Posterior cingulate gyrus (tissue), 11 donors: ENCODE measurements at regions not wholly inside any gene's neighbourhood (a gene's known extent, or its start where the extent isn't known, plus 50 kb on each side); places are given as distances from the start of the nearest gene placed in this dataset.

Source experiments
- DNase-seq, 10 donors: peaks; one replicate each; pipeline versions ENCODE4 v3.0.0 to v3.0.0-alpha.2; 2020 to 2021; ENCODE audit warnings: mixed read lengths in 3 of 10
- intact Hi-C: fragments of 100-400 bp; cut with DNase I; formaldehyde crosslinking; loops from one replicate; pipeline ENCODE4 v1.15.1; 2023

DNA sequence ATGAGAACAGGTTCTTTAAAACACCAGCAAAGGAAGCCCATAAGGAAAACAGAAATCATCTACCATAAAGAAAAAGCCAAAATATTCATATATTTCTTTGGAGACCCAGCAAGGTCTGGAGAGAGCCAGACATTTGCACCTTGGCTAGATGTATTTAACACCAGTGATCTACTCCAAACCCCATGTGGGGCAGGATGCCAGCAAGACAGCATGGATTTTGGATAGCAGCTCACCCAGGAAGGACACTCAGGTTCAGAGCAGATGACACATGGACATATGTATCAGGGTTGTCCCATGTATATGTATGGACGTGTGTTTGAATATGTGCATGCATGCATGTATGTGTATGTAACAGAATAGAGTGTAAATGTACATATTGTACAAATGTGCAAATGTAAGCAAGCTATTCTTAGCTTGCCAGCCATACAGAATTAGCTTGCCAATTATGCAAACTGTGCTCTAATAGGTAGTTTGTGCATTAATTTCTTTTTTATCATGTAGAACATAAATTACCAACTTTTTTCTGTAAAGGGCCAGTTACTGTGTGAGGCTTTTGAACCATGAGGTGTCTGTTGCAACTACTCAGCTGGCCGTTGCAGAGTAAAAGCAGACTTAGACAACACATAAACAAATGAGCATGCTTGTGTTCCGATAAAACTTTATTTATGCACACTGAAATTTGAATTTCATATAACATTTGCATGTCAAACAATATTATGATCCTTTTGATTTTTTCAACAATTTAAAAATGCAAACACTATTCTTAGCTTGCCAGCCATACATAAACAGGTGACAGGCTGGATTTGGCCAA, 73.5 kb upstream of the KAZN start:
- no peak for DNase-seq
- intact Hi-C loops, result no loop called here

DNA sequence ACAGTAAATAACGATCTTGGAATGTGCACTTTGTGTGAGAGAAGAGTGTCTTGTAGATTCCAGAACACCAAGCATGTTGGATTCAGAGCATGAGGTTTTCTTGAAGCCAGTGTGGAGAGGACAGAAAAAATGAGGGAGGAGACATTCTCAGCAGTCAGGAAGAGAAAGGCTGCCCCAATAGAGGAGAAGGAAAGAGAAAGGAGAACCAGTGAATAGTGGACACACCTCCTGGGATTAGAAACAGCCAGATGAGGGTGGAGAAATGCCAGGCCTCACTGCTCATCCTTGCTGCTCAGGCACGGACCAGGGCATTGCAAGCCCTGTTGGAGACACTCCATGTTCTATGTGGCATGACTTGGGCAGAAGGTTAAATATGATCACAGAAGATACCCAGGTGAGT, 69.0 kb upstream of the KAZN start:
- intact Hi-C loops, result no loop called here
- no peak for DNase-seq

DNA sequence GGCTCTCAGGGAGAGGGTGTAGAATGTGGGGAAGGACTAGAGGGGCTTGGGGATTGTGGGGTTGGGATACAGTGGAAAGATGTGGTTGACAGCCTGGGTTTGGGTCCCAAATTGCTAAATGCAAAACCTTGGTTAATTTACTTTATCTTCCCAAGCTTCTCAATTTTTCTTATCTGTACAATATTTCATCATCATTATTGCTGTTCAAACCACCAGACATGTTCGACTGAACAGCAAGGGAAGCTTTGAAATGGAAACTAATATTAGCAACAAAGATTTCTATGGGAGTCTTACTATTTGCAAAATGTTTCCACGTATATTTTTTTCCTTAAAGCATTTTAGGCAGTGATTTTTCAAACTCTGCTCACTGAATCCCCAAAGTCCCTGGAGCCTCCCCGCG, 67.0 kb upstream of the KAZN start:
- intact Hi-C loops, result no loop called here
- no peak for DNase-seq

DNA sequence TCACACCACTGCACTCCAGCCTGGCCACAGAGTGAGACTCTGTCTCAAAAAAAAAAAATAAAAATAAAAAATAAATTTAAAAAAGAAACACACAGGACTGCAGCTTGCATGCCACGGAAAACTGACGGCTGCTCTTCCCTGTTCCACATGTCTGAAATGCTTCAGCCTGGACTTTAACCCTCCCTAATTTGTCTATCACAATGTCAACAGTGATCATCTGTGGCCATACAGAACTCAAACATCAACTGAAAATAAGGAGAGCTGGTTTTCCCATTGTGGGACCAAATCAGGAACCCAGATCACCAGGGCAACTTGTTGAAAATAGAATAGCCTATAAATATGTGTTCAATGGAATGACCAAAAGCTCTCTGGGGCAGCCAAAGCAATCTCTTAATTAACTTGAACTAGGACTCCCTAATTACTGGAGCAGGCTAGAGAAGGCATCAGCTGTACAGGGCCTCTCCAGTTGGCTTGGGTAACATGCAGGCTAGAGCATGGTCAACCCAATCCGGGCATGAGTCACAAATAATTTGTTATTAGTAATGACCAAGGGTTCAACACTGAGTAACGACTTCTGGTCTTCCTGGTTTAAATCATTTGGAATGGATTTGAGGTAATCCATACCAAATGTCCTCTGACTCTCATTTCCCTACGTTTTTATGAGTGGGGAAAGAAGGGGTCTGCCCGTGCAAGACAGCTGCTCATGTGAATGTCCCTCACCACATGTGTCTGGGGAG, 62.7 kb upstream of the KAZN start:
- DNase-seq, result no peak
- intact Hi-C loops, result no loop called here

DNA sequence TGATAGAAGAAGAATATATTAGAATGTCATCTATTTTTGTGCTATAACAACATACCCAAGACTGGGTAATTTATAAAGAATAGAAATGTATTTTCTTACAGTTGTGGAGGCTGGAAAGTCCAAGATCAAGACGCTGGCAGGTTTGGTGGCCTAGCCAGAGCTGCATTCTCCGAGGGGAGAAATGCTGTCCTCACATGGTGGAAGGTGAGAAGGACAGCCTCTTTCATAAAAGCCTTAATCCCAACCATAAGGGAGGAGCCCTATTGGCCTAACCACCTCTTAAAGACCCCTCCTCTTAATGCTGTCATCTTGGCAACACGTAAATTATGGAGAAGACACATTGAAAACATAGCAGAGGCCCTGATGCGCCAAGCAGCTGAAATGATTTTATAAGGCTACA, 60.1 kb upstream of the KAZN start:
- no peak for DNase-seq
- intact Hi-C loops, result no loop called here

DNA sequence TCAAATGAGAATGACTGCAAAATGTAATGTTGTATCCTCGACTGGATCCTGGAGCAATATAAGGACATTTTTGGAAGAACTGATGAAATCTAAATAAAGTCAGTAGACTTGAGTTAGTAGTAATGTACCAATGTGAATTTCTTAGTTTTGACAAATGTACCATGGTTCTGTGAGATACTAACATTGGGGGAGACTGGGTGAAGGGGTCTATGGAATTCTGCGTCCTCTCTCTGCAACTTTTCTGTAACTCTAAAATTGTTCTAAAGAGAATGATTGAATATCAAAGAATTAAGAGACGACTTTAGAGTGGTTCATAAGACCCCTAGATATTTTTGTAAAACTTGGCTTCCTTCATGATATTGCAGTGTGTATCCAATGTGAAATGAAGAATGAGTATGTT, 59.2 kb upstream of the KAZN start:
- no peak for DNase-seq
- intact Hi-C loops, result no loop called here

DNA sequence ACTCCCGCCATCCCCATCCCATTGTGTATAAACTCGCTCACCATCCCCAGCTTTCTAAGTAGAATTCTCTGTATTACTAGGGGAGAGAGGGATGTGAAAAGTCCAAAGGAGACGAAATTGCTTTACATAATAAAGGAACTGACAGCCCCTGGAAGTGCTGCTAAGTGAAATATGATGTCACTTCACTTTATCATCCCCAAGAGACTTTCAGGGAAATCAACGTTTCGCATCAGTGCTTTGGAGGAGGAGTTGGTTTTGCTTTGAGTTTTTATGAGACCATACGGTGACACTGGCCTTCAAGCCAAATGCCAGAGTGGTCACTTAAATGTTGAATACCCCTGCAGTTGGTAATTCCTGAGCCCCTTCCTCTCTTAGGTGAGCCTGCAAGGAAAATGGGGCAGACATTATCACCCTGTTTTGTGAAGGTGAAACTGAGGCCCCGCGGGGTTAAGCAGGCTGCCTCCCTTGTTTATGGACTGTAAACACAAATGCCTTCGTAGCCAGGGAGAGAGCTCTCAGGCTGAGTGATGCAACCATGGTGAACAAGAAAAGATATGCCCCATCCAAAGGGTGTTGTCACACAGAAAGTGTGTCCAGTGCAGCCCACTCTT, 58.4 kb upstream of the KAZN start:
- intact Hi-C loops, result no loop called here
- DNase-seq, result no peak

DNA sequence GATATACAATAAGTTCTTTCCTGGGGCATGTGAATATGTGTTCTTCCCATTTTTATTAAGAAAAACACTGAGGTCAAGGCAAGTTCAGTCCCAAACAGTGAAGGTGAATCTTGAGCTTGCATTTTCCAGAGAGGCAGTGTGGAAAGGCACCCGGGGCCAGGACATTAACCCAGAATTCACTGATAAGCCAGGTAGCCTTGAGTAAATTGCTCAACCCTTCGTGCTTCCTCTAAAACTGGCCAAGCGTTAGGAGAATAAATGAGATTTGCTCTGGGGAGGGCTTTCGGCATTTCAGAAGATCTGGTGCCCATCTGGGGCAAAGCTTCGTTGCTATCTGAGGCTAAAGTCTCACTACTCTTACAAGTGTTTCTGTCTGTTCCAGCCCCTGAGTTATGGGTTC, 57.1 kb upstream of the KAZN start:
- DNase-seq, result no peak
- intact Hi-C loops, result no loop called here

DNA sequence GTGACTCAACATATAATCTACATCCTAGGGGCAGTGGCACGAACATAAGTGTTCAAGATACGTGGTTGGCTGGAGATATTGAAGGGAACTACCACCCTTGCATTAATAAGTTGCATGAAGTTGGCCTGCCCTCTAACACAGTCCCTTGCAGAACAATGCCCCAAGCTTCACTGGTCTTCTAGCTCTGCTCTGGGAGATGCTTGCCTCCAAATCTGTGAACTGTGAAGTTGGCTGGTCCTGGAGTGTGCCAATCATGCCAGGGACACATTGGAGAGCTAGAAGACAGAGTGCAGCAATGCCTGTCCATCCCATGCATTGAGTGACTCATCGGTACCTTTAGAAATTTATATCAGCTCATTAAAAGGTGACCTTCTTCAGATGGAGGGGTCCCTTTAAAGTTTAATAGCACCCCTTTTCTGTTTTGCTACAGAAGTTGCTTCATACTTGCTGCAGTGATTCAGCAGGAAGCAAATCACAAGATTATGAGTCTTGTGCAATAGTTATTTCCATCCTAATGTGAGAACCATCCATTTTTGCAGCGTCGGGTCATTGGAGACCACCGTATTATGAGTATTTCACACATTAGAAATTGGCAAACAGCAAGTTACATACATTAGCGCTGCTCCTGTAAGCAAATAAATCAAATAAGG, 55.2 kb upstream of the KAZN start:
- no peak for DNase-seq
- intact Hi-C loops, result no loop called here

DNA sequence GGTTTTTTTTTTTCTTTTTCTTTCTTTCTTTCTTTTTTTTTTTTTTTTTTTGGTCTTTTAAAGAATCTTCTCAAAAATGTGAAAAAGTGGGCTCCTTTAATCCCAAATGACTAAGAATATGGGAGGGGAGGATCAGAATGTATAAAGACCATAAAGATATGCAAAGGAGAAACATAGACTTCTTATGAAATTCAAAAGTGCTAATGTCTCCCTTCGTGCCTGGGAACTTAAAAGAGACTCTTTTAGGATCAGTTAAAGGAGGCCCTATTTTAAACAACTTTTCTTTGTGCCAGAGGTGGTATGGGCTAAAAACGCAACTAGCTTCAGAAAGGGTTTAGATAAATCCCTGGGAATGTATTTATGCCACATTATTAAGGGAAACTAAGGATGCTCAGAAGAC, 54.2 kb upstream of the KAZN start:
- intact Hi-C loops, result no loop called here
- no peak for DNase-seq

DNA sequence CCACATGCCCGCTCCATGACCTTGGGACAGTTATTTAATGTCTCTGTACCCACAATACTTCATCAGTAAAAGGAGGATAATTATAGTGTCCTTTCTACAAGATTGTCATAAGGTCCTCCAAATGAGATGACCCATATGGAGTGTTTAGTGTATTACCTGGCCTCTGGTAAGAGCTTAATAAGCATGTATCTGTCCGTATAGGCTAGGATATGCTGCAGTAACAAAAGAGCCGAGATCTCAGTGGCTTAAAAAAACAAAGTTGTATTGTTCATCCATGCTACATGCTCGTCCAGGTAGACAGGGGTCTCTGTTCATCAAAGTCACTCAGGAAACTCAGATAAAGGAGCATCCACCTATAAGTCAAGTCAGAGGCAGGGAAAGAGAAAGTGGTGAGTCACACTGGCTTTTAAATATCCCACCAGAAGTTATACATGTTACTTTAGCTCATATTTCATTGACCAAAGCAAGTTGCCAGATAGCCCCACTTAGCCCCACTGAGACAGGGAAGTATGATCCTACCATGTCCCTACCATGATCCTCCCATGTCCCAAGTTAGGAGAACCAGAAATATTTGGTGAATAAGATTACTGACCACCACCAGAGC, 53.0 kb upstream of the KAZN start:
- DNase-seq, result no peak
- intact Hi-C loops, result no loop called here

DNA sequence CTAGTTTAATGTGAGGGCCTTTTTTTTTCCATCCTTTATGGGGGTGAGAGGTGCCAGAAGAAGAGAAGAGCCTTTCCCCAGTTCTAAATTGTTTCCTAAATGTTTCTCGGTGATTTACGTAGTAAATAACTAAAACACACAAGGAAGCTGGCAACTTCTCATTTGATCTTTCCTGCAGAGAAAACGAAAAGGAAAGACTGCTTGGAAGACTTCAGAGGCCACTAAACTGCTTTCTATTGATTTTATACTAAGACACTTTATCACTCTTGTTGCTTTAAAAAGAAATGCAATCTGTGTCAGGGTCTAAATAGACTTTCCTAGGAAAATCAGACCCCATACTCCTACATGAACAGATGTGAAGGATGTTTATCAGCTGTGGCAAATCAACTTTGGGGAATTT, 52.1 kb upstream of the KAZN start:
- intact Hi-C loops, result no loop called here
- no peak for DNase-seq
